Astrocyte of the hippocampus (primary cell): ENCODE measurements at regions not wholly inside any gene's neighbourhood (a gene's known extent, or its start where the extent isn't known, plus 50 kb on each side); places are given as distances from the start of the nearest gene placed in this dataset.
A peak's percentile ranks its signal among the peaks of the same experiment; 100 is the strongest.
"Not testable (repeated sequence)": the region's sequence is repeated elsewhere in the genome, so short reads cannot be mapped to it uniquely, and the experiment has no call there.

Source experiments
- DNase-seq: peaks from one replicate; pipeline ENCODE4 v3.0.0; 2011; ENCODE audit warnings: low read depth, low spot score

DNA sequence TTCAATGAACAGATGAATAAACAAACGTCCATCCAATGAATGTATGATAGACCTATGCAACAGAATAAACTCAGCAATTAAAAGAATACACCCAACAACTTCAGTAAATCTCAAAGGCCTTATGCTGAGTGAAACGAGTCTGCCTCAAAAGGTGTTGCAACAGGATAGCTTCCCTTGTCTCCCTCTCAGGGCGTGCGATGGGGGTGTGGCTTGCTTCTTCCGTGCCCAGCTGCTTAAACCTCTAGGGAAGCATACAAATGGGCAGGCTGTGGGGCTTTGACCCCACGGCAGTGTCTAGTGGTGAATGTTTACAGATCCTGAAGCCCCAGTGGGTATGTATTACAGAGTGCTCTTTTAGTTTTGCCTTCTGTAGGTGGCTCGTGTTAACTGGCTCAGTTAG lies 87.0 kb upstream of the CCL21 start:
- no peak for DNase-seq

DNA sequence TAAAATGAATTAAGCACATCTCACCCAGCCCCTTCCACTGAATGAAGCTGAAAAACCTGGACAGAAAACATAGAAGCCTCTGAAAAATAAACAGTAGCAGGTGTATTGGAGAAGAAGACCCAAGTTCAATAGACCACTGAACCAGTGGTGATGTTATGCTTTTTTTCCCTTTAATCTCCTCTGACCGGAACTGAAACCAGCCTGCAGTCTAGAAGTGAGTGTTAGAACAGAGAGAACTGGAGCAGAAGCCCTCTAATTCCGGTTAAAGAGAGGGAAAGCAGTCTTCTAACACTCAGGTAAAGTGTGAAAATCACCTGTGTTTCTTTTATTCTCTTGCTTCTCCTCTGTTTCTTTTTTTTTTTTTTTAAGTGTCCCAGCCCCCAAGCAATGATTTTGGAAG lies 83.5 kb upstream of the CCL21 start:
- no peak for DNase-seq

DNA sequence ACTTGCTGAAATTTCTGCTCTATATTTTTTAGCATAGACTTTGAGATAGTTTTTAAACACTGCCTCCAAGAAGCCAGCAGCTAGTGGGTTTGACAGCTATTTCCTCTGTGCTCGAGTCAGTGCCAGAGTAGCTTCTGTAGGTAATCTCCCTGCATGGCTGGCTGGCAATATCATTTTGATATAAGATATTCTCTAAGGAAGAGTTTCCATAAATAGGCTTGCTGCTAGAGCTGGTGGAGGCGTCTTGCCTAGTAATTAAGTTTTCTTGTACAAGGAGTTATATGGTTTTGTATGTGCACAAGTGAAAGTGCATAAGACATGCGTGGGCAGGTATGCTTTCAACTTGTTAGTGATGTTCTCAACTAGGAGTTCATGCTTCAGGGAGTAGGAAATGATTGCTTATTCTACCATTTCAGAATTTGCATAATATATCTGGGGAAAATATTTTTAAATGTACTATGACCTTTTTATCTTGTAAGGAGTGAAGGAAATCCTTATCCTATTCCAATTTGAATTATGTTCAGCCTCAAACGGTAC lies 74.1 kb upstream of the CCL21 start:
- no peak for DNase-seq

DNA sequence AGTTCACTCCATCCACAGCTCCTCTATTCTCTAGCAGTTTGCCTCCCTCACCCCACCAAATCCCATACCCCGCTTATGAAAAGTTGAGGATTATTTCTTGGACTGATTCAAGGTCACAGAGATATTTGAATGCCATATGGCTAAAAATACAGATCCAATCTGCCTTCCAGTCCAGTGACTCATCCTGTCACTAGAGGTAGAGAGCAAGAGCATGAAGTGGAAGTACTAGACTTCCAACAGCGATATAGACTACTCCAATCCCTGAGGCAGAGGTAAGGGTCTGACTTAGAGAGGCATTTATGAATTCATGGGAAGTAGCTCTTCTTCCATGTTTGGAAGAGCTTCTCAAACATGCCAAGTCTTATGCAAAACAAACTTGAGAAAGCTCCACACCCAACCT lies 72.4 kb upstream of the CCL21 start:
- DNase-seq = no peak

DNA sequence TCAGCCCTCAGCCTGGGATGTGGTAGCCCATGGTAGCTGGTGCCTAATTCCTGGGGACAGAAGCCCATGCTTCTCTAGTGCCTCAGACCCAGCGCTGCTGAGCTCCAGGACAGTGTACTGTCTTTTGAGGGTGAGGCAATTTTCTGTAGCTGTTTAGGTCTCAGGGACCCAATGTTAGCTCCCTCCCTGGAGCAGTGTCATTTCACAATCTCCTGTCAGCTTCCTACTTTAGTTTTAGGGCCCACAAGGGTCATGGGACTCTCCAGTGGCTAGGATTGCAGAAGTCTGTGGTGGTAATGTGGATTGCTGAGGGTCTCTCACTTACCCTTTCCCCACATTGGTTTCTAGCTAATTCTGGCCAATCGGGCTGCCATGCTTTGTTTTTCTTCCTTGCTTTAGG lies 67.7 kb upstream of the CCL21 start:
- no peak for DNase-seq

DNA sequence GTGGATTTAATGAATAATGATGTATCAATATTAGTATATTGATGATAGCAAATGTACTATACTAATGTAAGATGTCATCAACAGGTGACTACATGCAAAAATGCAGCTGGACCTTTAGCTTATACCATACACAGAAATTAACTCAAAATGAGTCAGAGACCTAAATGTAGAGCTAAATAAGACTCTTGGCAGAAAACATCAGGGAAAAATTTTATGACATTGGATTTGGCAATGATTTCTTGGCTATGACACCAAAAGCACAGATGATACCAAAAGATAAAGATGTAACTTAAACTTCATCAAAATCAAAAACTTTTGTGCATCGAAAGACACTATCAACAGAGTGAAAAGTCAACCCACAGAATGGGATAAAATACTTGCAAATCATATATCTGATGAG lies 64.0 kb upstream of the CCL21 start:
- no peak for DNase-seq

DNA sequence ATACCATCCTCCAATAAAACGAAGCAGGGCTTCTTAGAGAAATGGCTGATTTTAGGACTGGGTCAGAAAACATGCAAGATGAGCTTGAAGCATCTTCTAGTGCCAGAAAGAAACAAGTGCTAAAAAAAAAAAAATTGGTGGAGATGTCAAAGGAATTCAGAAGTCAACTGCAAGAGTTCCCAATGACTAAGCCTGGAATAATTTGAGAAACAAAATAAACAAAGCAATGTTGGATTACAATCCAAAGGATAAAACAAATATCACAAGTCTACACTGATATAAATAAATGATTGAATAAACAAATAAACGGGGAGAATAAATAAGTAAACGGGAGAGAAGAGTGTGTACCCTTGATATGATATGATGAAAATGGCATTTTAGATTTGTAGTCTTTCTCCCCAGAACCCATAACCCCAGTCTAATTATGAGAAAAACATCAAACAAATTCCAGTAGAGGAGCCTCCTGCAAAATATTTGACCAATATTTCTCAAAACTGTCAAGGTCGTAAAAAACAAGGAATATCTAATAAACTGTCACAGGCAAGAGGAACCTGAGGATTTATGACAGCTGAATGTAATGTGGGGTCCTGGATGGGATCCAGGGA lies 63.5 kb upstream of the CCL21 start:
- DNase-seq = no peak

DNA sequence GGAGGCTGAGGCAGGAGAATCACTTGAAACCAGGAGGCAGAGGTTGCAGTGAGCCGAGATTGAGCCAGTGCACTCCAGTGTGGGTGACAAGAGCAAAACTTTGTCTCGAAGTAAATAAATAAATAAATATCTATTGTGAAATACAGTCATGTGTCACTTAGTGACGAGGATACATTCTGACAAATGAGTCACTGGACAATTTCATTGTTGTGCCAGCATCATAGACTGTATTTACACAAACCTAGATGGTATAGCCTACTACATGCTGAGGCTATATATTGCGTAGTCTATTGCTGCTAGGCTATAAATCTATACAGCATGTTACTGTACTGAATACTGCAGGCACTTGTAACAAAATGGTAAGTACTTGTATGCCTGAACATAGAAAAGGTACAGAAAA lies 61.1 kb upstream of the CCL21 start:
- DNase-seq = no peak

DNA sequence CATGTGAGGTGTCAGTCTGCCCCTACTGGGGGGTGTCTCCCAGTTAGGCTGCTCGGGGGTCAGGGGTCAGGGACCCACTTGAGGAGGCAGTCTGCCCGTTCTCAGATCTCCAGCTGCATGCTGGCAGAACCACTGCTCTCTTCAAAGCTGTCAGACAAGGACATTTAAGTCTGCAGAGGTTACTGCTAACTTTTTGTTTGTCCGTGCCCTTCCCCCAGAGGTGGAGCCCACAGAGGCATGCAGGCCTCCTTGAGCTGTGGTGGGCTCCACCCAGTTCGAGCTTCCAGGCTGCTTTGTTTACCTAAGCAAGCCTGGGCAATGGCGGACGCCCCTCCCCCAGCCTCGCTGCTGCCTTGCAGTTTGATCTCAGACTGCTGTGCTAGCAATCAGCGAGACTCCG lies 57.2 kb upstream of the CCL21 start:
- DNase-seq = not testable (repeated sequence)

DNA sequence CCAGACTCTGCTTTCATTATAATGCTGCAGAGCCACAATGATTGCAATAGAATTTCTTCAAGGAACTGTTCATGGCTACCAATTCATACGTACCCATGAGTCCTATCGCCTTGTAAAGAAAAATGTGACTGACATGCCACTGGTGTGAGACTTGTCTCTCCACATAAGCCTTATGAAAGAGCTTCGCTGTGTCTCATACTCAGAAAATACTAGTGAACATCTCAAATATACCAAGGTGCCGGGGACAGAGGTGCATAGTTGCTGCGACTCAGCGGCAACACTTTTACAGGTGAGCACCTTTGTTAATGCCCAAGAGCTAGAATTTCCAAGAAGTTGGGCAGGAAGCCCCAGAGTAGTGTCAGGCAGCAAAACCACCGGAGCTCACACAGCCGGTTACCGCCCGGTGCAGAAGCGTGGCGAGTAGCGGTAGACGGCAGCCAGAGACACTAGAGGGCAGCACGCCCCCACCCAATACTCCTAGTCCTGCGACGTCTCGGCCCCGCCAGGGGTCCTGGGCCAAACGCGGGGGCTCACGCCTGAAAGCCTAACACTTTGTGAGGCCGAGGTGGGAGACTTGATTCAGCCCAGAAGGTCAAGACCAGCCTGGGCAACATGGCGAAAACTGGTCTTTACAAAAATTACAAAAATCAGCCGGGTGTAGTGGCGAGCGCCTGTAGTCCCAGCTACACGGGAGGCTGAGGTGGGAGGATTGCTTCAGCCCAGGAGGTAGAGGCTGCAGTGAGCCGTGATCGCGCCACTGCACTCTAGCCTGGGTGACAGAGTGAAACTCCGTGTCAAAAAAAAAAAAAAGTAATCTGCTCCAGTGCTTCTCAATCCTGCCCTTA lies 50.5 kb upstream of the CCL21 start:
- DNase-seq = peak; percentile 32
